HG02678 (cell line): ENCODE measurements at regions not wholly inside any gene's neighbourhood (a gene's known extent, or its start where the extent isn't known, plus 50 kb on each side); places are given as distances from the start of the nearest gene placed in this dataset.
"Not testable (repeated sequence)": the region's sequence is repeated elsewhere in the genome, so short reads cannot be mapped to it uniquely, and the experiment has no call there.

Source experiments
- ATAC-seq: cut with Tn5 transposase; IDR thresholded peaks from one replicate; pipeline ENCODE4 v1.9.1; 2021; ENCODE audit warnings: mild to moderate bottlenecking, moderate library complexity; ENCODE audit not compliant: unreplicated experiment

GRCh38 chr6:85772641-85773040, 130.0 kb upstream of the SYNCRIP start:
- ATAC-seq: no peak

DNA sequence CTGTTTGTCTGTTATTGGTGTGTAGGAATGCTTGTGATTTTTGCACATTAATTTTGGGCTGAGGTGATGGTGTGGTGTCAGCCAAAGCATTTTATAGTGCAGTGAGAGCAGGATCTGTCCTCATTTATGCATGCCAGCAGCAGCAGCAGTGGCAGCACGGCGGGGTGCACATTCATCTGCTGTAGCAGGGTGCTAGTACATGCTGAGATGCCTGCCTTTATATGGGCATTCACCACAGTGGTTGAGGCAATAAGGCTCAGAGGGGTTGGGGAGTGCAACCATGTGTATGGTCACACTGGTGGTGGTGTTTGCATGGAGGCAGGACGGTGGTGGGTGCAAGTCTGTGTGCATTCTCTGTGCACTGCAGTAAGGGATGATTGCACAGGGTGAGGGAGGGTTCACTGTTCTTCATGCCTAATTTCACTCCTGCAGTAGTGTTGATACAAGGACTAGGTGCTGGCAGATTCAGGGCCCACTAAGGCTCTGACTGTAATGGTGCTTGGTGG, 129.3 kb upstream of the SYNCRIP start:
- no peak for ATAC-seq

- ATAC-seq: no peak
Observed at GRCh38 chr6:85771455-85771854, 128.8 kb upstream of the SYNCRIP start.

DNA sequence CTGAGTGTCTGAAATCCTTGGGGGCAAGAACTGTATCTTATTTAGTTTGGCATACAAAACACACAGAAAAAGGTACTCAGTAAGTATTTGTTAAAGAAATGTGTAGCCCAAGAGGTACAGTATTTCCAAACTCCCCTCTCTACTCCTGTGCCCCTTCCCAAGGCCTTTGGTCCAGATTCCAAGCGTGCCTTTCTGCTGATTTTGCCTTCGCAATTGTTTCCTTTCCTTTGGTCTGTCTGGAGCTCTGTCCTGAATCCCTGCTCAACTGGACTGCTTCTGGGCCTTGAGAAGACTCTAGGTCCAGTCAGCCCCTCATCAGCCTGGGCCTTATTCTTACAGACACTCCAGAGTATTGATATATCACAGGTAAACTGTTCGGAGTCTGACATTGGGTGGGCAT, 122.2 kb upstream of the SYNCRIP start:
- no peak for ATAC-seq

DNA sequence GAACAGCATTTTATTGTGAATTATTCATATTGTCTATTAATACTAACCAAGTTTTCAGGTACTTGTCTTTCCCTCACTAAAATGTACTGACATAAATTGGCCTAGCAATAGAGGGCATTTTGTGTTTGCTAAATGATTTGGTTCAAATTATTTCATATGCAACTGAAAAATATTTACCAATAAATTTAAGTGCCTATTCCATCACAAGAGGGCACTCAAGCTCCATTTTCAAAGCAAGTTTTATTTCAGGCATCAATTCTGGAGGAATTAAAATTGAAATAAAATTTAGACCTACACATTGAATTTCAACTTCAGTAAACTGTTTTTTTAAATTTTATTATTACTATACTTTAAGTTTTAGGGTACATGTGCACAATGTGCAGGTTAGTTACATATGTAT, 114.3 kb upstream of the SYNCRIP start:
- no peak for ATAC-seq

DNA sequence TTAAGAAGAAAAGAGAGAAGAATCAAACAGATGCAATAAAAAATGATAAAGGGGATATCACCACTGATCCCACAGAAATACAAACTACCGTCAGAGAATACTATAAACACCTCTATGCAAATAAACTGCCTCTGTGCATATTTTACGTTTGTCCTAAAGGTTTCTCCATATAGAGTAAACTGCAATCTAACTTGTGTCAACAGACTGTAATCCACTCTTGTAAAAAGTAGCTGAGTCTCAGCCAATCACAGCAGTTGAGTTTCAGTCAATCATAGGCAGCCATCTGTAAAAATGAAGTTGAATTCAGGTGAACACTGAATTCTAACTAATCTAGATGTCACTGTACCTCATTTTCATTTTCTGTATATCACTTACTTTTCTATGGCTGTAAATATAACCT, 112.2 kb upstream of the SYNCRIP start:
- no peak for ATAC-seq

DNA sequence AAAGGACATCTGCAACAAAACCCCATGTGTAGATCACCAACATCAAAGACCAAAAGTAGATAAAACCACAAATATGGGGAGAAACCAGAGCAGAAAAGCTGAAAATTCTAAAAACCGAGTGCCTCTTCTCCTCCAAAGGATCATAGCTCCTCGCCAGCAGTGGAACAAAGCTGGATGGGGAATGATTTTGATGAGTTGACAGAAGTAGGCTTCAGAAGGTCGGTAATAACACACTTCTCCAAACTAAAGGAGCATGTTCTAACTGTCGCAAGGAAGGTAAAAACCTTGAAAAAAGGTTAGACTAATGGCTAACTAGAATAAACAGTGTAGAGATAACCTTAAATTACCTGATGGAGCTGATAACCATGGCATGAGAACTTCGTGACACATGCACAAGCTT, 109.9 kb upstream of the SYNCRIP start:
- ATAC-seq: no peak

GRCh38 chr6:85751374-85752055, 108.8 kb upstream of the SYNCRIP start:
- no peak for ATAC-seq

DNA sequence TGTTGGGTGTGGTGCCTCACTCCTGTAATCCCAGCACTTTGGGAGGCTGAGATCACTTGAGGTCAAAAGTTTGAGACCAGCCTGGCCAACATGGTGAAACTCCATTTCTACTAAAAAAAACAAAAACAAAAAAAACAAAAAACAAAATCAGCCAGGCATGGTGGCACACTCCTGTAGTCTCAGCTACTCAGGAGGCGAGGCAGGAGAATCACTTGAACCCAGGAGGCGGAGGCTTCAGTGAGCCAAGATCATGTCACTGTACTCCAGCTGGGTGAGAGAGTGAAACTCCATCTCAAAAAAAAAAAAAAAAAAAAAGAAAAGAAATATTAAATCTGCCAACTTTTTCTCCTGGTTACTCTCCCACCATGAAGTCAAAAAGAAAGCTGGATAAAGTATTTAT, 107.5 kb upstream of the SYNCRIP start:
- ATAC-seq: not testable (repeated sequence)

- ATAC-seq: no peak
Observed at GRCh38 chr6:85749236-85749635, 106.5 kb upstream of the SYNCRIP start.

DNA sequence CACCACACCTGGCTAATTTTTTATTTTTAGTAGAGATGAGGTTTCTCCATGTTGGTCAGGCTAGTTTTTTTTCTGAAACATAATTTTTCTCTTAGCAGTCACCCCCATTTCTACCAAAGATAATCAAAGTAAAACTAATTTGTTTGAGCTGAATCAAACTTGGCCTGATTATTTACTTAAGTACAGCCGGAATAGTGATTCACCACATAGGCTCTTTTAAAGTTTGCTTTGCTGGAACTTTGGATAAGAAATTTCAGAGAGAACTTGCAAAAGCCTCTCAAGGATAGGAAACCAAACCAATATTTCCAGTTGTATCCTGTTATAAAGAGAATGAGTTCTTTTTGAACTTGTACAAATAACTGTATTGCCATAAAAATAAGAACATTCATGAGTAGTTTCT, 105.0 kb upstream of the SYNCRIP start:
- no peak for ATAC-seq

DNA sequence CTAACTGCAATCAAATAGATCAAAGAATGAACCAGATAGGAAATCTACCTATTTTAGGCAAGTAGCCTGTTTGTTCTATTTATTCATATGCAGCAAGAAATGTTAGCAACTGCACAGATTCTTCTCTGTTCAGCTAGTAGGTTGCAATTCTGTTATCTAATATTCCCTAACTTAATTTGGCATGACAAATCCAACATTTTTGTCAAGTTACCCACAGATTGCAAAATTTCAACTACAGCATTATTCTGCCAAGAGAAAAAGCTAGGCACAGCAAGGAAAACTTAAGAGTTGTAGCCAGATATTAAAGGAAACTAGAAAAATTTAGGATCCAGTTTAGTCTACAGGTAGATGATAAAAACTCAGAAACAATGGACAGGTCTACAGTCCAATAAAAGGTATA, 104.4 kb upstream of the SYNCRIP start:
- ATAC-seq: no peak

DNA sequence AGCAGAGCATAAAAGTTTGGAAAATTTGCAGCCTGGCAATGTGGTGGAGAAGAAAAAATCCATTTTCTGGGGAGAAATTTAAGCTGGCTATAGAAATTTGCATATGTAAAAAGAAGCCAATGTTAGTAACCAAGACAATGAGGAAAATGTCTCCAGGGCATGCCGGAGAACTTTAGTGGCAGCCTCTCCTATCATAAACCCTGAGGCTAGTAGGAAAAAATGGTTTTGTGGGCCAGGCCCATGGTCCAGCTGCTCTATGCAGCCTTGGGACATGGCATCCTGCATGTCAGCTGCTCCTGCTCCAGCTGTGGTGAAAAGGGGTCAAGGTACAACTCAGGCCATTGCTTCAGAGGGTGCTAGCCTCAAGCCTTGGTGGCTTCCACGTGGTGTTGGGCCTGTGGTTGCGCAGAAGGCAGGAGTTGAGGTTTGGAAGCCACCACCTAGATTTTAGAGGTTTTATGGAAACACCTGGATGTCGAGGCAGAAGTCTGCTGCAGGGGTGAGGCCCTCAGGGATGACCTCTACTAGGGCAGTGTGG, 101.8 kb upstream of the SYNCRIP start:
- ATAC-seq: no peak

DNA sequence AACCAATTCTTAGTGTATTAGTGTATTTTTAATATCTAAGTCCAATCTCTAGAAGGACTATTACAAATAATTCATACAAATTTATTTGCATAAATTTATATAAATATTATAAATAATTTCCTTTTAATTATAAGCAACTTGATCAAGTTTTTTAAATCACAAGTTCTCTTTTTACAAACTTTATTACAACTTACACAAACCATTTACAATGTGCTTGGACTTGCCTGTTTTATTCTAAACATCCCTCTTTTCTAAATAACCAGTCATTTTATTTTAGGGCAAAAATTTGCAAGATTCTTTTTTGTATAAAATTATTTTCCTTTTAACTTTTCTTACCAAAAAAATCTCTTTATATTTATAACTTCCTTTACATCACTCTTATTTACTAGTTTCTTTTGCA, 83.5 kb upstream of the SYNCRIP start:
- ATAC-seq: no peak

- ATAC-seq: no peak
Observed at GRCh38 chr6:85715797-85716196, 73.1 kb upstream of the SYNCRIP start.

- no peak for ATAC-seq
Observed at GRCh38 chr6:85714893-85715530, 72.3 kb upstream of the SYNCRIP start.

DNA sequence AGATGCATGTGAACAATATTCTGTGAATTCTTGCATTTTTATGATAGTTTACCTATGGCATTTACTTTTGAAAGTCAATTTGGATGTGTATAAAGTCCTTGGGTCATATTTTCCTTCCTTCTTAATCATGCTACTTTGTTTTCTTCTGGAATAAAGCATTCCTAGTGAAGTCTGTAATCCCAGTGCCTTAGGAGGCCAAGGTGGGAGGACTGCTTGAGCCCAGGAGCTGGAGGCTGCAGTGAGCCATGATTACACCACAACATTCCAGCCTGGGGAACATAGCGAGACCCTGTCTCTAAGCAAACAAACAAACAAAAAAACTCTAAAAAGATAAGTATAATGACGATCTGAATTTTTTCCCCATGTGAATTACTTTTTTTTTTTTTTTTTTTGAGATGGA, 69.7 kb upstream of the SYNCRIP start:
- ATAC-seq: no peak

DNA sequence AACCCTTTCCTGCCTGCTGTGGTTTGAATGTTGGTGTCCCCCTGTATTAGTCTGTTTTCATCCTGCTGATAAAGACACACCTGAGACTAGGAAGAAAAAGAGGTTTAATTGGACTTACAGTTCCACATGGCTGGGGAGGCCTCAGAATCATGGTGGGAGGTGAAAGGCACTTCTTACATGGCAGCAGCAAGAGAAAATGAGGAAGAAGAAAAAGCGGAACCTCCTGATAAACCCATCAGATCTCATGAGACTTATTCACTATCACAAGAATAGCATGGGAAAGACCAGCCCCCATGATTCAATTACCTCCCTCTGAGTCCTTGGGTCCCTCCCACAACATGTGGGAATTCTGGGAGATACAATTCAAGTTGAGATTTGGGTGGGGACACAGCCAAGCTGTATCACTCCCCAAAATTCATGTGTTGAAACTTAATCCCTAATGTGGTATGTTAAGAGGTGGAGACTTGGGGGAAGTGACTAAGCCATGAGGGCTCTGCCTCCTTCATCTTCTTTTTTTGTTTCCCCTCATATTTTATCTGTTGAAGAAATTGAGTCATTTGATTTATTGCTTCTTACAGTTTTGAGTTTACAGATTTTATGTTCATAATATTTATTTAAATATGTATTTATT, 64.9 kb upstream of the SYNCRIP start:
- ATAC-seq: not testable (repeated sequence)

- ATAC-seq: no peak
Observed at GRCh38 chr6:85706272-85706671, 63.6 kb upstream of the SYNCRIP start.

GRCh38 chr6:85705220-85705619, 62.5 kb upstream of the SYNCRIP start:
- ATAC-seq: no peak

- no peak for ATAC-seq
Observed at GRCh38 chr6:85703406-85703805, 60.7 kb upstream of the SYNCRIP start.
